Astrocyte (in vitro differentiated cells and primary cell): ENCODE measurements at regions not wholly inside any gene's neighbourhood (a gene's known extent, or its start where the extent isn't known, plus 50 kb on each side); places are given as distances from the start of the nearest gene placed in this dataset.

Experiments used
- DNase-seq: peaks from one replicate; pipeline ENCODE4 v3.0.0-alpha.2; 2010; ENCODE audit warnings: low read depth
- FAIRE-seq: peaks from 2 replicates; lab custom pipeline; 2011; peaks lifted over from hg19 to GRCh38; lab: Jason Lieb, UNC
- H2AFZ ChIP-seq: 2 replicates; pipeline ENCODE4 v1.6.0; 2012; ENCODE audit warnings: low read depth, low read length, inconsistent platforms
- H3K27ac ChIP-seq: 2 replicates; pipeline ENCODE4 v1.5.1; 2011; ENCODE audit warnings: low read depth, low read length, inconsistent platforms
- H3K27me3 ChIP-seq: 2 replicates; pipeline ENCODE4 v1.6.0; 2011; ENCODE audit warnings: low read length, inconsistent platforms; ENCODE audit not compliant: insufficient read depth
- H3K36me3 ChIP-seq: 2 replicates; pipeline ENCODE4 v1.5.1; 2011; ENCODE audit warnings: low read length, inconsistent platforms; ENCODE audit not compliant: insufficient read depth
- H3K4me1 ChIP-seq: 2 replicates; pipeline ENCODE4 v1.5.1; 2011; ENCODE audit warnings: low read length, inconsistent platforms; ENCODE audit not compliant: insufficient read depth
- H3K4me2 ChIP-seq: 2 replicates; pipeline ENCODE4 v1.6.0; 2012; ENCODE audit warnings: low read length, inconsistent platforms
- H3K4me3 ChIP-seq: 2 replicates; pipeline ENCODE4 v1.5.1; 2011; ENCODE audit warnings: low read depth, mild to moderate bottlenecking, low read length, inconsistent platforms; ENCODE audit not compliant: insufficient read depth
- H3K79me2 ChIP-seq: 2 replicates; pipeline ENCODE4 v1.6.0; 2012; ENCODE audit warnings: mild to moderate bottlenecking, low read length, inconsistent platforms; ENCODE audit not compliant: insufficient read depth
- H3K9ac ChIP-seq: 2 replicates; pipeline ENCODE4 v1.6.0; 2012; ENCODE audit warnings: mild to moderate bottlenecking, low read length, inconsistent platforms
- H3K9me3 ChIP-seq: 2 replicates; pipeline ENCODE4 v1.5.1; 2012; ENCODE audit warnings: low read depth, mild to moderate bottlenecking, low read length, inconsistent platforms; ENCODE audit not compliant: insufficient read depth
- H4K20me1 ChIP-seq: 2 replicates; pipeline ENCODE4 v1.6.0; 2012; ENCODE audit warnings: low read length, inconsistent platforms; ENCODE audit not compliant: insufficient read depth
- H3K27ac Mint-ChIP-seq: one replicate; pipeline ENCODE4 v1.8.0; 2021; ENCODE audit warnings: mild to moderate bottlenecking, mixed read lengths; ENCODE audit not compliant: unreplicated experiment
- H3K27me3 Mint-ChIP-seq: one replicate; pipeline ENCODE4 v1.8.0; 2021; ENCODE audit warnings: low read depth, mixed read lengths; ENCODE audit not compliant: unreplicated experiment
- H3K36me3 Mint-ChIP-seq: one replicate; pipeline ENCODE4 v1.8.0; 2021; ENCODE audit warnings: low read depth, mixed read lengths; ENCODE audit not compliant: unreplicated experiment
- H3K4me1 Mint-ChIP-seq: one replicate; pipeline ENCODE4 v1.8.0; 2021; ENCODE audit warnings: low read depth, mixed read lengths; ENCODE audit not compliant: unreplicated experiment
- H3K4me3 Mint-ChIP-seq: one replicate; pipeline ENCODE4 v1.8.0; 2021; ENCODE audit warnings: mild to moderate bottlenecking, moderate library complexity, mixed read lengths; ENCODE audit not compliant: unreplicated experiment
- H3K9me3 Mint-ChIP-seq: one replicate; pipeline ENCODE4 v1.8.0; 2021; ENCODE audit warnings: mild to moderate bottlenecking, mixed read lengths; ENCODE audit not compliant: unreplicated experiment
- CTCF ChIP-seq: IDR thresholded peaks from 2 replicates; pipeline ENCODE4 v1.5.1; 2011; ENCODE audit warnings: low read depth, mild to moderate bottlenecking, inconsistent platforms, low read length, moderate library complexity; ENCODE audit not compliant: insufficient read depth
- EZH2 ChIP-seq: IDR thresholded peaks from 2 replicates; pipeline ENCODE4 v1.6.1; 2012; ENCODE audit warnings: mild to moderate bottlenecking, low read length, inconsistent platforms; ENCODE audit not compliant: insufficient read depth

GRCh38 chr15:99826157-99826780, 93.0 kb upstream of the LYSMD4 start:
- Mint-ChIP-seq H3K36me3 (peaks cover 4% of the 10 kb centered on the region), H3K9me3 (peaks cover 7% of the 10 kb centered on the region), H3K27me3 (no peaks in the 10 kb centered on the region), H3K27ac (no peak overlapping the region), H3K4me3 (no peak overlapping the region), H3K4me1 (no peaks in the 10 kb centered on the region)
- H3K9ac ChIP-seq: no peak overlapping the region
- DNase-seq: no peak
- no peak overlapping the region for H3K4me3 ChIP-seq
- no peak overlapping the region for H3K27ac ChIP-seq
- no peaks in the 10 kb centered on the region for H3K27me3 ChIP-seq
- no peaks in the 10 kb centered on the region for H4K20me1 ChIP-seq
- TF ChIP-seq CTCF (no peak), EZH2 (no peak)
- no peak overlapping the region for H3K4me2 ChIP-seq
- H2AFZ ChIP-seq: no peak overlapping the region
- H3K79me2 ChIP-seq: no peaks in the 10 kb centered on the region
- FAIRE-seq: no peak
- no peaks in the 10 kb centered on the region for H3K9me3 ChIP-seq
- no peaks in the 10 kb centered on the region for H3K36me3 ChIP-seq
- no peaks in the 10 kb centered on the region for H3K4me1 ChIP-seq

GRCh38 chr15:99823346-99823745, 90.1 kb upstream of the LYSMD4 start:
- H3K4me1 ChIP-seq: no peaks in the 10 kb centered on the region
- no peak overlapping the region for H3K4me3 Mint-ChIP-seq
- H3K4me2 ChIP-seq: no peak overlapping the region
- no peak overlapping the region for H3K4me3 ChIP-seq
- no peaks in the 10 kb centered on the region for H3K9me3 ChIP-seq
- no peak overlapping the region for H3K27ac Mint-ChIP-seq
- peaks cover 2% of the 10 kb centered on the region for H3K36me3 Mint-ChIP-seq
- H3K79me2 ChIP-seq: no peaks in the 10 kb centered on the region
- H2AFZ ChIP-seq: no peak overlapping the region
- FAIRE-seq: no peak
- H3K4me1 Mint-ChIP-seq: no peaks in the 10 kb centered on the region
- DNase-seq: no peak
- H3K9me3 Mint-ChIP-seq: peaks cover 5% of the 10 kb centered on the region
- H3K27me3 Mint-ChIP-seq: no peaks in the 10 kb centered on the region
- H3K9ac ChIP-seq: no peak overlapping the region
- no peak overlapping the region for H3K27ac ChIP-seq
- TF ChIP-seq CTCF (no peak), EZH2 (no peak)
- H4K20me1 ChIP-seq: no peaks in the 10 kb centered on the region
- H3K27me3 ChIP-seq: no peaks in the 10 kb centered on the region
- H3K36me3 ChIP-seq: no peaks in the 10 kb centered on the region

- FAIRE-seq: no peak
Measured at GRCh38 chr15:99819981-99820718, 86.9 kb upstream of the LYSMD4 start.

More at GRCh38 chr15:99819981-99820718, 86.9 kb upstream of the LYSMD4 start:
- H3K27ac Mint-ChIP-seq: no peak overlapping the region
- no peak overlapping the region for H3K4me3 Mint-ChIP-seq
- no peaks in the 10 kb centered on the region for H3K9me3 Mint-ChIP-seq
- no peaks in the 10 kb centered on the region for H3K4me1 Mint-ChIP-seq
- no peaks in the 10 kb centered on the region for H3K9me3 ChIP-seq
- no peaks in the 10 kb centered on the region for H3K27me3 Mint-ChIP-seq
- H3K36me3 ChIP-seq: no peaks in the 10 kb centered on the region
- H4K20me1 ChIP-seq: no peaks in the 10 kb centered on the region
- H3K79me2 ChIP-seq: no peaks in the 10 kb centered on the region
- no peak overlapping the region for H3K9ac ChIP-seq
- no peak overlapping the region for H3K4me3 ChIP-seq
- H3K36me3 Mint-ChIP-seq: no peaks in the 10 kb centered on the region
- no peak overlapping the region for H3K4me2 ChIP-seq
- no peak for DNase-seq
- no peak overlapping the region for H2AFZ ChIP-seq
- no peaks in the 10 kb centered on the region for H3K4me1 ChIP-seq
- H3K27ac ChIP-seq: no peak overlapping the region
- TF ChIP-seq EZH2: no peak
- no peak for TF ChIP-seq CTCF
- H3K27me3 ChIP-seq: no peaks in the 10 kb centered on the region
